ENCODE measurements at regions not wholly inside any gene's neighbourhood (a gene's known extent, or its start where the extent isn't known, plus 50 kb on each side); places are given as distances from the start of the nearest gene placed in this dataset.

GRCh38 chrX:22429704-22430103 lies 157.0 kb downstream of the CBLL2 start:
- BruUV-seq (replicated peaks) = no TSS peak
- Histone ChIP-seq H3K4me1 (ENCODE audit: control insufficient read depth, insufficient read depth, low read length) (no peaks in the 10 kb centered on the region), H3K4me2 (ENCODE audit: control insufficient read depth, insufficient read depth) (no peak overlapping the region), H3K36me3 (ENCODE audit: control insufficient read depth in 2 of 2, insufficient read depth in 2 of 2, low read length in 1 of 2) (no peaks in the 10 kb centered on the region), H3K9ac (ENCODE audit: control insufficient read depth, insufficient read depth, low read length) (no peak overlapping the region), H3K27ac (ENCODE audit: control insufficient read depth, insufficient read depth) (no peak overlapping the region), H2AFZ (ENCODE audit: control insufficient read depth, low read depth, low read length) (no peak overlapping the region), H3K27me3 (replicated peaks in 1 of 2; ENCODE audit: control insufficient read depth in 2 of 2, insufficient read depth in 2 of 2, low read length in 1 of 2) (no peaks in the 10 kb centered on the region), H4K20me1 (ENCODE audit: control insufficient read depth, insufficient read depth) (no peaks in the 10 kb centered on the region), H3K9me3 (replicated peaks; ENCODE audit: control insufficient read depth, insufficient read depth, low read length) (no peaks in the 10 kb centered on the region), H3K4me3 (no peak overlapping the region), H3K79me2 (ENCODE audit: control insufficient read depth, insufficient read depth, low read length) (no peaks in the 10 kb centered on the region)
- TF ChIP-seq CREB1 (IDR thresholded peaks at IDR 0.05; ENCODE audit: low read depth) (no peak), RFX5 (IDR thresholded peaks at IDR 0.05; ENCODE audit: low read depth, low read length) (no peak), BACH1 (IDR thresholded peaks at IDR 0.05; ENCODE audit: borderline replicate concordance) (no peak), TCF7 (IDR thresholded peaks at IDR 0.05; ENCODE audit: borderline replicate concordance) (no peak), TBL1XR1 (IDR thresholded peaks at IDR 0.05; ENCODE audit: low read depth, low read length) (no peak), SUPT20H (IDR thresholded peaks at IDR 0.05; ENCODE audit: borderline replicate concordance, control insufficient read depth, low read depth, low read length) (no peak), MEF2B (IDR thresholded peaks at IDR 0.05; ENCODE audit: partially characterized antibody, poor library complexity, severe bottlenecking) (no peak), JUNB (IDR thresholded peaks at IDR 0.05) (no peak), ZBED1 (IDR thresholded peaks at IDR 0.05; ENCODE audit: borderline replicate concordance) (no peak)
- TF ChIP-seq, protein P1, sequence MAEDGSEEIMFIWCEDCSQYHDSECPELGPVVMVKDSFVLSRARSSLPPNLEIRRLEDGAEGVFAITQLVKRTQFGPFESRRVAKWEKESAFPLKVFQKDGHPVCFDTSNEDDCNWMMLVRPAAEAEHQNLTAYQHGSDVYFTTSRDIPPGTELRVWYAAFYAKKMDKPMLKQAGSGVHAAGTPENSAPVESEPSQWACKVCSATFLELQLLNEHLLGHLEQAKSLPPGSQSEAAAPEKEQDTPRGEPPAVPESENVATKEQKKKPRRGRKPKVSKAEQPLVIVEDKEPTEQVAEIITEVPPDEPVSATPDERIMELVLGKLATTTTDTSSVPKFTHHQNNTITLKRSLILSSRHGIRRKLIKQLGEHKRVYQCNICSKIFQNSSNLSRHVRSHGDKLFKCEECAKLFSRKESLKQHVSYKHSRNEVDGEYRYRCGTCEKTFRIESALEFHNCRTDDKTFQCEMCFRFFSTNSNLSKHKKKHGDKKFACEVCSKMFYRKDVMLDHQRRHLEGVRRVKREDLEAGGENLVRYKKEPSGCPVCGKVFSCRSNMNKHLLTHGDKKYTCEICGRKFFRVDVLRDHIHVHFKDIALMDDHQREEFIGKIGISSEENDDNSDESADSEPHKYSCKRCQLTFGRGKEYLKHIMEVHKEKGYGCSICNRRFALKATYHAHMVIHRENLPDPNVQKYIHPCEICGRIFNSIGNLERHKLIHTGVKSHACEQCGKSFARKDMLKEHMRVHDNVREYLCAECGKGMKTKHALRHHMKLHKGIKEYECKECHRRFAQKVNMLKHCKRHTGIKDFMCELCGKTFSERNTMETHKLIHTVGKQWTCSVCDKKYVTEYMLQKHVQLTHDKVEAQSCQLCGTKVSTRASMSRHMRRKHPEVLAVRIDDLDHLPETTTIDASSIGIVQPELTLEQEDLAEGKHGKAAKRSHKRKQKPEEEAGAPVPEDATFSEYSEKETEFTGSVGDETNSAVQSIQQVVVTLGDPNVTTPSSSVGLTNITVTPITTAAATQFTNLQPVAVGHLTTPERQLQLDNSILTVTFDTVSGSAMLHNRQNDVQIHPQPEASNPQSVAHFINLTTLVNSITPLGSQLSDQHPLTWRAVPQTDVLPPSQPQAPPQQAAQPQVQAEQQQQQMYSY (CRISPR knock-in tag; IDR thresholded peaks at IDR 0.05) = no peak
- TF ChIP-seq, protein P2, sequence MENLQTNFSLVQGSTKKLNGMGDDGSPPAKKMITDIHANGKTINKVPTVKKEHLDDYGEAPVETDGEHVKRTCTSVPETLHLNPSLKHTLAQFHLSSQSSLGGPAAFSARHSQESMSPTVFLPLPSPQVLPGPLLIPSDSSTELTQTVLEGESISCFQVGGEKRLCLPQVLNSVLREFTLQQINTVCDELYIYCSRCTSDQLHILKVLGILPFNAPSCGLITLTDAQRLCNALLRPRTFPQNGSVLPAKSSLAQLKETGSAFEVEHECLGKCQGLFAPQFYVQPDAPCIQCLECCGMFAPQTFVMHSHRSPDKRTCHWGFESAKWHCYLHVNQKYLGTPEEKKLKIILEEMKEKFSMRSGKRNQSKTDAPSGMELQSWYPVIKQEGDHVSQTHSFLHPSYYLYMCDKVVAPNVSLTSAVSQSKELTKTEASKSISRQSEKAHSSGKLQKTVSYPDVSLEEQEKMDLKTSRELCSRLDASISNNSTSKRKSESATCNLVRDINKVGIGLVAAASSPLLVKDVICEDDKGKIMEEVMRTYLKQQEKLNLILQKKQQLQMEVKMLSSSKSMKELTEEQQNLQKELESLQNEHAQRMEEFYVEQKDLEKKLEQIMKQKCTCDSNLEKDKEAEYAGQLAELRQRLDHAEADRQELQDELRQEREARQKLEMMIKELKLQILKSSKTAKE (IDR thresholded peaks at IDR 0.05; ENCODE audit: low read depth, poor library complexity, severe bottlenecking) = no peak
- CTCF ChIA-PET = no interaction called here
- POLR2A ChIA-PET = no interaction called here
- ATAC-seq (no peak), FAIRE-seq (no peak), DNase-seq (ENCODE audit: low read depth, low spot score) (no peak)
- SMC1A ChIA-PET (ENCODE audit: uncharacterized antibody, unreplicated experiment) = no interaction called here
- RAD21 ChIA-PET (ENCODE audit: unreplicated experiment) = no interaction called here
- 18% methylated on average over 3 of the region's 3 CpGs for WGBS (ENCODE audit: insufficient coverage, insufficient replicate concordance, low lambda C conversion rate, missing lambda C conversion rate)
- intact Hi-C loops (cut with micrococcal nuclease; ENCODE audit: unreplicated experiment) (no loop called here), in situ Hi-C loops (cut with MboI) (no loop called here)
